Liver (tissue), 7 donors: ENCODE measurements at regions not wholly inside any gene's neighbourhood (a gene's known extent, or its start where the extent isn't known, plus 50 kb on each side); places are given as distances from the start of the nearest gene placed in this dataset.

Experiments used
- DNase-seq: peaks from one replicate; pipeline ENCODE4 v3.0.0-alpha.2; 2017; ENCODE audit warnings: low spot score
- H3K27ac ChIP-seq, 2 donors: one replicate each; pipeline ENCODE4 v1.7.0; 2013; ENCODE audit warnings: inconsistent platforms in 2 of 2, low read length in 2 of 2, control low read depth in 1 of 2, low read depth in 1 of 2, mild to moderate bottlenecking in 1 of 2
- H3K27me3 ChIP-seq, 4 donors: one replicate each; pipeline versions ENCODE4 v1.6.1 to v1.7.0; 2013; ENCODE audit warnings: low read length in 3 of 4, inconsistent platforms in 1 of 4, mild to moderate bottlenecking in 1 of 4, moderate library complexity in 1 of 4; ENCODE audit not compliant: control insufficient read depth in 4 of 4, insufficient read depth in 4 of 4
- H3K36me3 ChIP-seq, 4 donors: one replicate each; pipeline versions ENCODE4 v1.6.1 to v1.7.0; 2013; ENCODE audit warnings: low read length in 3 of 4, mild to moderate bottlenecking in 3 of 4, low read depth in 1 of 4, moderate library complexity in 1 of 4; ENCODE audit not compliant: control insufficient read depth in 4 of 4, insufficient read depth in 3 of 4
- H3K4me1 ChIP-seq, 4 donors: one replicate each; pipeline versions ENCODE4 v1.6.1 to v1.7.0; 2013; ENCODE audit warnings: low read length in 3 of 4, mild to moderate bottlenecking in 3 of 4, moderate library complexity in 1 of 4; ENCODE audit not compliant: control insufficient read depth in 4 of 4, insufficient read depth in 4 of 4
- H3K4me3 ChIP-seq, 3 donors: one replicate each; pipeline versions ENCODE4 v1.6.1 to v1.7.0; 2013; ENCODE audit warnings: low read length in 3 of 3, control low read depth in 1 of 3, low read depth in 1 of 3, mild to moderate bottlenecking in 1 of 3
- H3K9ac ChIP-seq, 2 donors: one replicate each; pipeline ENCODE4 v1.7.0; 2013; ENCODE audit warnings: low read length in 2 of 2, mild to moderate bottlenecking in 2 of 2, moderate library complexity in 2 of 2, control low read depth in 1 of 2, low read depth in 1 of 2
- H3K9me3 ChIP-seq, 4 donors: one replicate each; pipeline versions ENCODE4 v1.6.1 to v1.7.0; 2013; ENCODE audit warnings: low read length in 3 of 4; ENCODE audit not compliant: control insufficient read depth in 4 of 4
- ATF3 ChIP-seq: IDR thresholded peaks from 2 replicates; pipeline ENCODE4 v1.6.1; 2016; ENCODE audit warnings: antibody characterized with exemption
- CTCF ChIP-seq: fragments of 150-350 bp; IDR thresholded peaks from 2 replicates; pipeline ENCODE4 v1.5.1; 2017; ENCODE audit warnings: improper control_type of control experiment, low read depth, low read length; ENCODE audit not compliant: missing input control
- EGR1 ChIP-seq, 2 donors: IDR thresholded peaks; 2 replicates each; pipeline ENCODE4 v1.6.1; 2016 to 2018; ENCODE audit warnings: antibody characterized with exemption in 2 of 2, low read depth in 2 of 2
- FOXA1 ChIP-seq: IDR thresholded peaks from 2 replicates; pipeline ENCODE4 v1.6.1; 2016; ENCODE audit warnings: antibody characterized with exemption
- GABPA ChIP-seq, 2 donors: IDR thresholded peaks in 1 of 2; conservative IDR thresholded peaks in 1 of 2; 2 replicates each; pipeline ENCODE4 v1.6.1; 2016; ENCODE audit warnings: antibody characterized with exemption in 2 of 2, mild to moderate bottlenecking in 1 of 2, moderate library complexity in 1 of 2
- HNF4A ChIP-seq, 2 donors: conservative IDR thresholded peaks; 2 replicates each; pipeline ENCODE4 v1.6.1; 2016; ENCODE audit warnings: antibody characterized with exemption in 2 of 2, mild to moderate bottlenecking in 2 of 2
- HNF4G ChIP-seq: IDR thresholded peaks from 2 replicates; pipeline ENCODE4 v1.6.1; 2016; ENCODE audit warnings: antibody characterized with exemption
- JUND ChIP-seq, 2 donors: IDR thresholded peaks; 2 replicates each; pipeline ENCODE4 v1.6.1; 2016; ENCODE audit warnings: antibody characterized with exemption in 2 of 2
- MAX ChIP-seq: IDR thresholded peaks from 2 replicates; pipeline ENCODE4 v1.6.1; 2016; ENCODE audit warnings: antibody characterized with exemption
- NR2F2 ChIP-seq: IDR thresholded peaks from 2 replicates; pipeline ENCODE4 v1.6.1; 2016; ENCODE audit warnings: antibody characterized with exemption
- REST ChIP-seq: IDR thresholded peaks from 2 replicates; pipeline ENCODE4 v1.6.1; 2016; ENCODE audit warnings: antibody characterized with exemption, mild to moderate bottlenecking
- RXRA ChIP-seq, 2 donors: IDR thresholded peaks; 2 replicates each; pipeline ENCODE4 v1.6.1; 2017 to 2018; ENCODE audit warnings: antibody characterized with exemption in 2 of 2, mild to moderate bottlenecking in 1 of 2
- SP1 ChIP-seq: IDR thresholded peaks from 2 replicates; pipeline ENCODE4 v1.6.1; 2018; ENCODE audit warnings: antibody characterized with exemption, mild to moderate bottlenecking
- YY1 ChIP-seq: IDR thresholded peaks from 2 replicates; pipeline ENCODE4 v1.6.1; 2016; ENCODE audit warnings: antibody characterized with exemption, mild to moderate bottlenecking
- ZBTB33 ChIP-seq: IDR thresholded peaks from 2 replicates; pipeline ENCODE4 v1.6.1; 2016; ENCODE audit warnings: antibody characterized with exemption
- donor health status: healthy.
- donor health status: healthy.
- donor health status: healthy.
- donor health status: healthy.

GRCh38 chr9:29866556-29866955 lies 2293.3 kb upstream of the C9orf72 start (continued):
- TF ChIP-seq REST (no peak), EGR1 (IDR thresholded peaks at IDR 0.05; ENCODE audit: low read depth in 2 of 2) (no peak)

GRCh38 chr9:29873579-29873978 lies 2300.3 kb upstream of the C9orf72 start:
- no peak for TF ChIP-seq CTCF
- TF ChIP-seq SP1: no peak
- TF ChIP-seq YY1: no peak
- no peak for TF ChIP-seq MAX
- no peak for TF ChIP-seq HNF4A (conservative IDR thresholded peaks at IDR 0.05)
- TF ChIP-seq HNF4G: no peak
- no peak for TF ChIP-seq RXRA (IDR thresholded peaks at IDR 0.05)
- no peak for TF ChIP-seq FOXA1
- TF ChIP-seq GABPA (IDR thresholded peaks at IDR 0.05 in 1 of 2, conservative IDR thresholded peaks at IDR 0.05 in 1 of 2): no peak
- no peak for TF ChIP-seq ZBTB33
- no peak for TF ChIP-seq ATF3
- TF ChIP-seq JUND (IDR thresholded peaks at IDR 0.05): no peak
- no peak for TF ChIP-seq REST
- no peak for TF ChIP-seq EGR1 (IDR thresholded peaks at IDR 0.05; ENCODE audit: low read depth in 2 of 2)
- TF ChIP-seq NR2F2: no peak
- H3K4me1 ChIP-seq: no peaks in the 10 kb centered on the region
- DNase-seq: no peak
- H3K36me3 ChIP-seq: no peaks in the 10 kb centered on the region
- H3K9me3 ChIP-seq: no peaks in the 10 kb centered on the region
- H3K27ac ChIP-seq: no peak overlapping the region
- no peak overlapping the region for H3K4me3 ChIP-seq
- no peaks in the 10 kb centered on the region for H3K27me3 ChIP-seq
- H3K9ac ChIP-seq: no peak overlapping the region
